ENCODE measurements at regions not wholly inside any gene's neighbourhood (a gene's known extent, or its start where the extent isn't known, plus 50 kb on each side); places are given as distances from the start of the nearest gene placed in this dataset.
"Not testable (repeated sequence)": the region's sequence is repeated elsewhere in the genome, so short reads cannot be mapped to it uniquely, and the experiment has no call there.

GRCh38 chr6:167690931-167691330 lies 135.8 kb upstream of the AFDN start:
- DNase-seq = no peak

GRCh38 chr6:167691533-167692312 lies 135.0 kb upstream of the AFDN start:
- no peak for DNase-seq

GRCh38 chr6:167693478-167693877 lies 133.2 kb upstream of the AFDN start:
- not testable (repeated sequence) for DNase-seq

- DNase-seq = no peak
Observed at GRCh38 chr6:167695831-167696230, 130.9 kb upstream of the AFDN start.

- no peak for DNase-seq
Observed at GRCh38 chr6:167696296-167696695, 130.4 kb upstream of the AFDN start.

GRCh38 chr6:167697316-167697715 lies 129.4 kb upstream of the AFDN start:
- DNase-seq = no peak

- no peak for DNase-seq
Observed at GRCh38 chr6:167698540-167698939, 128.2 kb upstream of the AFDN start.

GRCh38 chr6:167699141-167699931 lies 127.4 kb upstream of the AFDN start:
- no peak for DNase-seq

- DNase-seq = no peak
Observed at GRCh38 chr6:167700199-167700598, 126.5 kb upstream of the AFDN start.

- no peak for DNase-seq
Observed at GRCh38 chr6:167701010-167701409, 125.7 kb upstream of the AFDN start.

- no peak for DNase-seq
Observed at GRCh38 chr6:167702241-167702827, 124.4 kb upstream of the AFDN start.

- DNase-seq = no peak
Observed at GRCh38 chr6:167703347-167703746, 123.4 kb upstream of the AFDN start.

- no peak for DNase-seq
Observed at GRCh38 chr6:167703781-167704180, 122.9 kb upstream of the AFDN start.

- no peak for DNase-seq
Observed at GRCh38 chr6:167704396-167704901, 122.3 kb upstream of the AFDN start.

GRCh38 chr6:167705211-167705750 lies 121.4 kb upstream of the AFDN start:
- DNase-seq = no peak

GRCh38 chr6:167706313-167707109 lies 120.2 kb upstream of the AFDN start:
- DNase-seq = peak; percentile 31

GRCh38 chr6:167707686-167708500 lies 118.8 kb upstream of the AFDN start:
- no peak for DNase-seq

- DNase-seq = no peak
Observed at GRCh38 chr6:167708501-167709094, 118.1 kb upstream of the AFDN start.

- DNase-seq = no peak
Observed at GRCh38 chr6:167709196-167709595, 117.5 kb upstream of the AFDN start.

- DNase-seq = not testable (repeated sequence)
Observed at GRCh38 chr6:167709776-167710336, 116.9 kb upstream of the AFDN start.

All from T-helper 9 cell (primary cell).